IPS-NIHi7 (cell line): ENCODE measurements at regions not wholly inside any gene's neighbourhood (a gene's known extent, or its start where the extent isn't known, plus 50 kb on each side); places are given as distances from the start of the nearest gene placed in this dataset.
"Not testable (repeated sequence)": the region's sequence is repeated elsewhere in the genome, so short reads cannot be mapped to it uniquely, and the experiment has no call there.

Source experiments
- DNase-seq: peaks from one replicate; pipeline ENCODE4 v3.0.0; 2012; ENCODE audit warnings: mixed read lengths; ENCODE audit errors: extremely low spot score

- no peak for DNase-seq
Measured at GRCh38 chr2:105502625-105503334, 103.9 kb upstream of the FHL2 start.

DNA sequence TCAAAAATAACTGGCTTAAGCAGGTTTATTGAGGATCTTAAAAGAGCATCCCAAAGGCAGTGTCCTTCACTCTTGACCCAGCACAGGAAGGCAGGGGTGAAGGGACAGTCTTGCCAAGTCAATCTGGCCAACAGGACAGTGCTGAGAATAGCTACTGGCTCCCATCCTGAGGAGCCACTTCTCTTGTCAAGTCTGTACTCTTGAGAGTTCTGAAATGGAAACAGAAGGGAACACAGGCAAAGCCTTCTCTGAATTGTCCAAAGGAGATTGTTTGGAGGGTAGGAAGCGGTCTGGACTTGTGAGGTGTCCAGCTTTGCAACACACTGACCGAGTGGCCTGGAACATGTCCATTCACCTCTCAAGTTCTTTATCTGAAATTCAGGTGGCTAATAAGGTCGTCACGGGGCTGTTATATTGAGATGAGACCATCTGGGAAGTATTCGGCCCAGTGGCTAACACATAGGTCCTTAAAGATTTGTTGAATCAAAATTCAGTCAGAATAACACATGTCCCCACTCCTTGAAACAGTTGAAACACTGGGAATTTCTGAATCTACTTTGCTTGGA lies 99.5 kb upstream of the FHL2 start:
- no peak for DNase-seq

- no peak for DNase-seq
Measured at GRCh38 chr2:105497094-105497493, 98.2 kb upstream of the FHL2 start.

DNA sequence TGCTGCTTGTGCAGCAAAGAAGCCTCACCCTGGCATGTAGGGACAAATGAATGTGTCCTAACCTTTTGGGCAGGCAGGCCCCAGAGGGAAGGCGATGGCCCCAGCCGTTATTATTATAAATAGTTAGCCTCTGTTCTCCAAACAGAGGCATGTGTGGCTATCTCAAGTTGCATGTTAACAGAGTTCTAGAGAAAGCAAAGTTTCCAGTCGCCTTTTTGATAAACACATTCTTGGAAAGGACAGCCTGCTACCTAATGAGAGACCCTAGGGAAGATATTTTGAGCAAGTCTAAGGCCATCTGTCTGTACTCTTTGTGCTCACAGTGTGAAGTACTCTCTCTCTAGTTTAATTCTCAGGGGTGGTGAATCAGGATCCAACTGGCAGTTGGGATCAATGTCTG lies 97.4 kb upstream of the FHL2 start:
- DNase-seq, result no peak

GRCh38 chr2:105494683-105495425 lies 96.0 kb upstream of the FHL2 start:
- no peak for DNase-seq

DNA sequence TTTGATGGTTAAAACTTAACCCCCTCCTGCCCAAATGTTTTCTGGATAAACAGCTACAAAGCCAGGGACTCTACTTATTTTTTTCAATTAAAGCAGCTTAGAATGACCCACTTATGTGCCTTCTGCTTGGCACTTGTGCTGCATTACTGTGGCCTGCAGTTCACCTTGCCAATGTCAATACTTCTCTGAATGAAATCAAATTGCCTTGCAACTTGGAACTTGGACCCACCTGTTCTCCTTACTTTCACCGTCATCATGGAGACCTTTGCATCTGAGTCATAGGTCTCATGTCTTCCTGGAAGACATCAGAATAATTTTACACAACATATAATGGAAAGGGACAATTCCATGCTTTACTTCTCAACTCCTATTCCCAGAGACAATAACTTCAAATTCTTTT lies 92.1 kb upstream of the FHL2 start:
- DNase-seq, result no peak

DNA sequence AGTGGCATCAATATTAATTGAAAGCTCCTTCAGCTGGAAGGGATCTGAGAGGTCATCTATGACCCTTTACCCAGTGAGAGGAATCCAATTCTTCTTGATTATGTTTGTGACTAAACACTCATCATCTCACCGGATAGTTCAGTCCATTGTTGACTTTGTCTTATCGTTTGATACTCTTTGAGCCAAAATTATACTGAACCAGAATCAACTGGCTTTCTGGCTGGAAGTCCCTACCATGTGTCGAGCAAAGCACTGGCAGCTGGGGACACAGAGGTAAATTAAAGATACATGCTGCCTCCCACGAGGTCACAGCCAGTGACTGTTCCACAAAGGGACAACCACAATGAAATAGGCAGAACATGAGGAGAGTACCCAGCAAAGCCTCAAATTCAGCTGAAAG lies 91.4 kb upstream of the FHL2 start:
- DNase-seq, result no peak

GRCh38 chr2:105489168-105489878 lies 90.5 kb upstream of the FHL2 start:
- no peak for DNase-seq

DNA sequence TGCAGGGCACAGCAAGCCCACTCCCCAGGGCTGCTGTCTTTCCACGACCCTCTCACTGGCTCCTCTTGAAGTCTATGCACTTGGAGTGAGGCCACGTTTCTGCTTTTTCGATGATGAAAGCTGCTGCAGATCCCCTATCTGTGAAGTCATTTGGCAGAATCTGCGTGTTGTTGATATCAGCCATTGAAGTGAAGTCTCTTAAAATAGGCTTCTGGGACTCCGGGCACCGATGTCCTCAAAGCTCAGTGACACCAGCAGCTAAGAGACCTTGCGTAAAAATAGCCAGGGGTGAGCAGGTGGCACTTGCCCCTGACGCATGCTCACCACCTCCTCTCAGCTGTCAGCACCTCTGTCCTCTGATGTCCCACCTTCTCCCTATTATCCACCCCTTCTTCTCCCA lies 89.4 kb upstream of the FHL2 start:
- DNase-seq, result no peak

DNA sequence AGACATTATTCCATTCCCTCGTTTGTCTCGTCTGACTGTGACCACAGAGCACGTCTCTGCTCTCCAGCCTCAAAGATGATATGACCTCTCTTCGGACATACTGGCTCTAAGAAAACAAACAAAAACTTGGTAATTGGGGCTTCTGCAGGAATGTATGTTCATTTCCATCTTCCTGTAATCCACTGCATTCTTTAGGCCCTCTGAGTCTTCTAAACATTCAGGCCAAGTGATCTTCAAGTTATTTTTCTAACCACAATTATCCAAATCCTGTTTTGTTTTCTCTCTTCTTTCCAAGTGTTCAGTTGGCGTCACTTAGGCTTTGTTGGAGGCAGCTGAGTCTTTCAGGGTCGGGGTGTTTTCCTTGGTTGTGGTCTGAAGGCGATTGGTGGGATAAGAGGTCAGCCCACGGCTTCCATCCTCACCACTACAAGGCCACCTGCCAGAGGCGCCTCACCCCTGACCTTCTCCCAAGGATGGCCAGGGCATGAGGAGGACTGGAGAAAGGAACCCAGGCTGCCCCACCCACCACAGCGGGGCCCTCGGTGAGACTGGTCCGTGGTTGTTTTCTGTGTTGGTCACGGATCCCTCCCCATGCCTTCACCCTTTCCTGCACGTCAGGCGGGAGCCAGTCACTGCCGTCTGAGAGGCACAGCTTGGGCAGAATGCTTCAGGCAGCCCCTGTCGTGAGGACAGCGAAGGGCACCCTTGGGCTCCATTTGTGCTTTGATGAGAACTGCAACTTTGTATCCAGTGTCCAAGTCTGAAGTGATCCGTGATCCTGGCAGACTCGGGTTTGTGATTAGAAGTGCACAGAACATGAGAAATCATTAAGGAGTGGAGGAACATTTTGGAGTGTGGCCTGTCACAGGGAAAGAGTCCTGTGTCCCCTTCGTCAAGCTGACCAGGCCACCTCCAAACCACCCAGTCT lies 88.6 kb upstream of the FHL2 start:
- no peak for DNase-seq

DNA sequence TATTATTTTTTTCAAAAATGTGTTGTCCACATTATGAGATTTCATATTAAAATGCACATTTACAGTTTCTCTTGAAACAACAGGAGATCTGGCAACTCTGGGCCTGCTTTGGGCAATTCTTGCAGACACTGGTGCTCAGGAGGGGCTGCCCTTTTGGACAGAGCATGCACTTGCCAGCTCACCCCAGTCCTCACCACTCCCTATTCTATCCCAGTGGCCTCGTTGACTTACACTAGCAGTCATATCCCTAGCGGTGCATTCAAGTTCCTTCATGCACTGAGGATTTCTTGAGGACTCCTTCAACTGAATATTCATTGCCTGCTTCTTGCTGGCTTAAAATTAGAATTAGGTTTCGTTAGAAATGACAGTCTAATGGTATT lies 87.9 kb upstream of the FHL2 start:
- no peak for DNase-seq

DNA sequence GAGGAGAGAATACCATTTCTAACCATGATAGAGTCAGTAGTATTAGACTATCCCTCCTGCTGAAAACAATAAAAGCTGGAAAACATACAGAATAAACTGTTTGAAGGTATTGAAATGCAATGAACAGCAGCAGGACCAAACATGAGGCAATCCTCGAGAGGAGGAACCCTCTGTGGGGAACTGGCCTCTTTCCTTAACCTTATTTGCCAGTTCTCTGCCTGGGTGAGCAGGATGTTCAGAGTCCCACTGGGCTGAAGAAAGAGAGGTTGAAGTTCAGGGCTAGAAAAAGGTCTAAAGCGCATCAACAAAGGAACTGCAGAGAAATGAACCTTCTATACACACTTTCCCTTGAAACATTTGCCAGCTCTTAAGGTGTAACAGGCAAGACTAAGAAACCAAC lies 79.8 kb upstream of the FHL2 start:
- DNase-seq, result no peak

- not testable (repeated sequence) for DNase-seq
Measured at GRCh38 chr2:105477050-105477620, 78.3 kb upstream of the FHL2 start.

- no peak for DNase-seq
Measured at GRCh38 chr2:105473011-105473410, 74.2 kb upstream of the FHL2 start.

DNA sequence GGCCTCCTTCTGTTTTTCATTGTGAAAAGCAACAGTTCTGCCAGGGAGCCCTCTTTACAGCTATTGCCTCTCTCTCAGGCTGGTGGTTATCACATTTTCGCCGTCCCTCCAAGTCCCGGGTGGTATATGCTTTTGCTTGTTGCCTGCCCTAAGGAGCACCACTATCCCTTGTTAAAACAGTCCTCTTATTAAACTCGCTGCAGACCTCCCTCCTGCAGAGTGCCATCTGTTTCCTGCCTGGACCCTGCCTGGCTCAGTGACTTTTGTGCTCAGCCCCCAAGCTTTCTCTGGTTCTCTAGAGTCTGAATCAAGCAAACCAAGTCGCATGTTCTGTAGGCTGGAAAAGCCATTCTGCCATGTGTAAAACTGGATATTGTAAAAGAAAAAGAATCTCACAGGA lies 72.1 kb upstream of the FHL2 start:
- DNase-seq, result no peak

GRCh38 chr2:105469781-105470180 lies 70.9 kb upstream of the FHL2 start:
- DNase-seq, result no peak

DNA sequence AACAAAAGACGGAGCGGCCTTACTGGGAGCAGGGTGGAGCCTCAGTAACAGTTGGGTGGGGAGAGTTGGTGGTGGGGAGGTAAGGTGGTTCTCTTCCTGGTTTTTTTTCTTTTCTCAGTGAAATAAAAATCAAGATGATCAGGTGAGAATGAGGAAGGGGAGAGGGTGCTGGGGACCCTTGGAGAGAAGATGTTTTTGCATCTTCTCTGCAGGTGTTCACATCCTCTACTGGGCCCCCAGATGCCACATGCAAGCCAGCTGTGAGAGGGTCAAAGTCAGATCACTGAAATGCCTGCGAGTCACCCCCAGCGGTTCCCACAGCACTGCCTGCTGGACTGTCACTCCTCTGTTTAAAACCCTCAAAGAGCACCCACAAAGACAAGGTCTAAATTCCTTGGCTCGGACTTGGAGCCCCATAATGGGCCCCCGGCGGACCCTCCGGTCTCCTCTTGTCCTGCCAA lies 69.8 kb upstream of the FHL2 start:
- DNase-seq, result peak; percentile 36

DNA sequence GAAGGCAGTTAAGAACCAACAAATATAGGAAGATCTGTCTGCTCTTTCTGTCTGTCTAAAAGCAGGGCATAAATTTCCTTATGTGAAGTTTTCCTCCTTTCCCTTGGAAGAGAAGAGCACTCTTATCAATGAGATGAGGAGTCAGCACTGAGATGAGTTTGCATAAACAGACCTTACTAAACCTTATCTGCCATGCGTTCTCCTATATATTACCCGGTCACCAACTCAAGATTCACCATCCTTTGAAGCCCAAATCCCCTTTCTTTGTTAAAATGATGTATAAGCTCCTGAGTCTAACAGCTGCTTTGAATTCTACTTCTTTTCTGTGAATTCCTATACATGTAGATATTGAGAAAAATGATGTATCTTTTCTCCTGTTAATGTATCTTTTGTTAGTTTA lies 65.5 kb upstream of the FHL2 start:
- no peak for DNase-seq

DNA sequence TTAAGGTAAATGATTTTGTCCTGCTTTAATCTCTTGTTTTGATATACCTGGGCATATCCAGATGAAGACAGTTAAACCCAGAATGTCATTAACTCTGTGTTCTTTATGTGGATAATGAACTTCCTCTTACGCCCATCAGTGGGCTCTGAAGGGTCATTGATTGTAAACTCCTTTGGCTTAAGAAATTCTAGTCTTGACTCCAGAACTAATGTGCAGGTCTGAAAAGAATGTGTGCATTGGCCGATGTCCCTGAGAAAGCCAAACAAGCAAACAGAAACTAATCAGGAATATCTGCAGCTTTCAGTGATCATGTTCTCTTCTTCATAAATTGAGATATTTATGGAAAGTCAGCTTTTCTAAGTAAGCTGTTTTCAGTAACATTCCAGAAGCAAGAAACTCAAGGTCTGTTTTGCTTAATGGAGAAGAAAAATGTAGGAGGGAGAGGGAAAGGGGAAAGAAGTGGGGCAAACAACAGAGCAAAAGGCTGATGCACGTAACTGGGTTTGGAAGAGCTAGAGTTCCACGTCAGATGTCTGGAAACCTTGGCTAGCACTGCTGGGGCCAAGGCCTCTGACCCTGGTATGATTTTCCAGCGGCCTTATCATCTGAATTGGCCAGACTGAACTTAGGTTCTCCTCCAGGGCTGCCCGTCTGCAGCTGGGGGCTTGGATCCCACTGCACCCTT lies 61.3 kb upstream of the FHL2 start:
- no peak for DNase-seq

DNA sequence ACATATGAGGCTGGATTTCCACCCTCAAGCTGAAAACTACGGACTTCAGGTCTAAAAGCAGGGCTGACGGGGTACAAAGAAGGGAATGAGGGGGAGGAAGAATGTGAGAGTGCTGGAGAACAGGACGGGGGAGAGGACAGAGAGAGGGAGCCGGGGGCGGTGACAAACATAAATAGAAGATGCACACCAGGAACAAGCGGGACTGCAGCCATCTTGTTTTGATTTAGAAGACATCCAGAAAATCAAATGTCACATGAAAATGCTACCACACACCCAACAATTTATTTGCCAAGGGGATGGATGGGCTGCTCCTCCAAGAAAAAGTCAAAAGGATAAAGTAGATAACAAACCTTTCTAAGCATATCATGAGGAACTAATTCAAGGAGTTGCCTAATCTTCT lies 59.2 kb upstream of the FHL2 start:
- DNase-seq, result no peak
